ENCODE measurements at regions not wholly inside any gene's neighbourhood (a gene's known extent, or its start where the extent isn't known, plus 50 kb on each side); places are given as distances from the start of the nearest gene placed in this dataset.

DNA sequence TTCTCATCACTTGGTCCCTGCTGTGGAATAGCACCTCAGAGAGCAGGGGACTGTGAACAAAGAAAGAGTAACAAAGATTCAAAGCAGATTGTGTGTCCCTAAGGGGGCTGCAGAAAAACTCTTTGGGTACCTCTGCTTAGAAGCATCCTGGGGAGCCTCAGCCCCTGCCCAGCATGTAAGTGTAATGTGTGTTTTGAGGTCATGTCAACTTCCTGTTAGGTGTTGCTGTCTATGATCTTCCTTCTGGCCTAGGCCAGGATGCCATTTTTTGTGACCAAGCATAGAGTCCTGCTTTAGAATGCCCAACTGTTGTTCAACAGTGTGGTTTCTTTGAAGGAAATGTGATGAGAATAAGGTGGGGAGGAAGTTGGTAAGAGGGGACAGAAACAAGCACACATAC is 77.1 kb upstream of the BCL6 start (continued):
- TF ChIP-seq REST (IDR thresholded peaks at IDR 0.05) (no peak), ZSCAN20 (CRISPR knock-in tag; IDR thresholded peaks at IDR 0.05) (no peak), HOXA7 (CRISPR knock-in tag; IDR thresholded peaks at IDR 0.05) (no peak), PHF8 (IDR thresholded peaks at IDR 0.05; ENCODE audit: borderline replicate concordance, low read depth) (no peak)

- H3K4me3 ChIP-seq, result no peak overlapping the region
- H3K9me3 ChIP-seq, result no peaks in the 10 kb centered on the region
- ChIA-PET POLR2A (no interaction called here), CTCF (interaction anchor here (0.9 kb wide), 1 partner anchor 25 kb away, joined by 3 read pairs; no protein-coding TSS in a partner anchor)
- DNase-seq (ENCODE audit: low read depth in 1 of 2, low spot score in 1 of 2) (no peak), ATAC-seq (no peak), FAIRE-seq (no peak)
- TF ChIP-seq CBX8 (IDR thresholded peaks at IDR 0.05) (no peak), RCOR1 (IDR thresholded peaks at IDR 0.05; ENCODE audit: low read depth, low read length) (no peak), SMC3 (IDR thresholded peaks at IDR 0.05) (no peak), MAFK (IDR thresholded peaks at IDR 0.05; ENCODE audit: partially characterized antibody) (no peak), ZSCAN20 (CRISPR knock-in tag; IDR thresholded peaks at IDR 0.05) (no peak)
- WGBS (ENCODE audit: missing lambda C conversion rate), result 90% methylated on average over 2 of the region's 2 CpGs
- H3K27ac ChIP-seq, result no peak overlapping the region
- H3K4me1 ChIP-seq, result no peaks in the 10 kb centered on the region
- H3K4me2 ChIP-seq, result no peak overlapping the region
Observed at GRCh38 chr3:187823746-187824145, 78.5 kb upstream of the BCL6 start.

- no peak for TF ChIP-seq NFE2L2 (conservative IDR thresholded peaks at IDR 0.05; ENCODE audit: low read length)
- no peak for TF ChIP-seq EHF (CRISPR knock-in tag; IDR thresholded peaks at IDR 0.05)
- TF ChIP-seq TP53 (CRISPR knock-in tag; IDR thresholded peaks at IDR 0.05), result no peak
- no peak for TF ChIP-seq HEYL (CRISPR knock-in tag; IDR thresholded peaks at IDR 0.05)
- no peak for TF ChIP-seq GATA3 (IDR thresholded peaks at IDR 0.05; ENCODE audit: borderline replicate concordance)
- TF ChIP-seq HOXB13 (CRISPR knock-in tag; IDR thresholded peaks at IDR 0.05; ENCODE audit: low read depth), result no peak
- TF ChIP-seq, protein P1, sequence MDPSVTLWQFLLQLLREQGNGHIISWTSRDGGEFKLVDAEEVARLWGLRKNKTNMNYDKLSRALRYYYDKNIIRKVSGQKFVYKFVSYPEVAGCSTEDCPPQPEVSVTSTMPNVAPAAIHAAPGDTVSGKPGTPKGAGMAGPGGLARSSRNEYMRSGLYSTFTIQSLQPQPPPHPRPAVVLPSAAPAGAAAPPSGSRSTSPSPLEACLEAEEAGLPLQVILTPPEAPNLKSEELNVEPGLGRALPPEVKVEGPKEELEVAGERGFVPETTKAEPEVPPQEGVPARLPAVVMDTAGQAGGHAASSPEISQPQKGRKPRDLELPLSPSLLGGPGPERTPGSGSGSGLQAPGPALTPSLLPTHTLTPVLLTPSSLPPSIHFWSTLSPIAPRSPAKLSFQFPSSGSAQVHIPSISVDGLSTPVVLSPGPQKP (IDR thresholded peaks at IDR 0.05; ENCODE audit: low read depth, low read length), result no peak
- no peak for TF ChIP-seq FOXS1 (CRISPR knock-in tag; IDR thresholded peaks at IDR 0.05)
- no peak for TF ChIP-seq JUNB (IDR thresholded peaks at IDR 0.05)
- no peak for TF ChIP-seq JUN (IDR thresholded peaks at IDR 0.05)
- Histone ChIP-seq H3K4me2 (no peak overlapping the region), H3K27ac (no peak overlapping the region), H3K4me3 (no peak overlapping the region), H3K4me1 (no peaks in the 10 kb centered on the region), H3K9me3 (no peaks in the 10 kb centered on the region)
- FAIRE-seq, result no peak
- ATAC-seq, result no peak
- POLR2A ChIA-PET, result no interaction called here
- CTCF ChIA-PET, result no interaction called here
- no peak for DNase-seq (ENCODE audit: low read depth in 1 of 2, low spot score in 1 of 2)
- WGBS (ENCODE audit: missing lambda C conversion rate), result 95% methylated on average over 2 of the region's 2 CpGs
Observed at GRCh38 chr3:187827723-187828122, 82.5 kb upstream of the BCL6 start.

Measured in A549 (cell line).